D721Med (cell line): ENCODE measurements at regions not wholly inside any gene's neighbourhood (a gene's known extent, or its start where the extent isn't known, plus 50 kb on each side); places are given as distances from the start of the nearest gene placed in this dataset.

Source experiments
- DNase-seq: peaks from one replicate; pipeline ENCODE4 v3.0.0; 2011; ENCODE audit warnings: low spot score; ENCODE audit not compliant: insufficient read length
- FAIRE-seq: peaks from 2 replicates; lab custom pipeline; 2011; peaks lifted over from hg19 to GRCh38; lab: Jason Lieb, UNC
- TF ChIP-seq, protein P1 (sequence below): IDR thresholded peaks from 2 replicates; pipeline ENCODE4 v1.5.1; 2012; ENCODE audit warnings: mild to moderate bottlenecking, control low read depth; ENCODE audit not compliant: insufficient read depth; ENCODE audit errors: missing control alignments

GRCh38 chr14:55805250-55805649 lies 225.2 kb downstream of the KTN1 start:
- TF ChIP-seq, protein P1, sequence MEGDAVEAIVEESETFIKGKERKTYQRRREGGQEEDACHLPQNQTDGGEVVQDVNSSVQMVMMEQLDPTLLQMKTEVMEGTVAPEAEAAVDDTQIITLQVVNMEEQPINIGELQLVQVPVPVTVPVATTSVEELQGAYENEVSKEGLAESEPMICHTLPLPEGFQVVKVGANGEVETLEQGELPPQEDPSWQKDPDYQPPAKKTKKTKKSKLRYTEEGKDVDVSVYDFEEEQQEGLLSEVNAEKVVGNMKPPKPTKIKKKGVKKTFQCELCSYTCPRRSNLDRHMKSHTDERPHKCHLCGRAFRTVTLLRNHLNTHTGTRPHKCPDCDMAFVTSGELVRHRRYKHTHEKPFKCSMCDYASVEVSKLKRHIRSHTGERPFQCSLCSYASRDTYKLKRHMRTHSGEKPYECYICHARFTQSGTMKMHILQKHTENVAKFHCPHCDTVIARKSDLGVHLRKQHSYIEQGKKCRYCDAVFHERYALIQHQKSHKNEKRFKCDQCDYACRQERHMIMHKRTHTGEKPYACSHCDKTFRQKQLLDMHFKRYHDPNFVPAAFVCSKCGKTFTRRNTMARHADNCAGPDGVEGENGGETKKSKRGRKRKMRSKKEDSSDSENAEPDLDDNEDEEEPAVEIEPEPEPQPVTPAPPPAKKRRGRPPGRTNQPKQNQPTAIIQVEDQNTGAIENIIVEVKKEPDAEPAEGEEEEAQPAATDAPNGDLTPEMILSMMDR: no peak
- DNase-seq (no peak), FAIRE-seq (no peak)

DNA sequence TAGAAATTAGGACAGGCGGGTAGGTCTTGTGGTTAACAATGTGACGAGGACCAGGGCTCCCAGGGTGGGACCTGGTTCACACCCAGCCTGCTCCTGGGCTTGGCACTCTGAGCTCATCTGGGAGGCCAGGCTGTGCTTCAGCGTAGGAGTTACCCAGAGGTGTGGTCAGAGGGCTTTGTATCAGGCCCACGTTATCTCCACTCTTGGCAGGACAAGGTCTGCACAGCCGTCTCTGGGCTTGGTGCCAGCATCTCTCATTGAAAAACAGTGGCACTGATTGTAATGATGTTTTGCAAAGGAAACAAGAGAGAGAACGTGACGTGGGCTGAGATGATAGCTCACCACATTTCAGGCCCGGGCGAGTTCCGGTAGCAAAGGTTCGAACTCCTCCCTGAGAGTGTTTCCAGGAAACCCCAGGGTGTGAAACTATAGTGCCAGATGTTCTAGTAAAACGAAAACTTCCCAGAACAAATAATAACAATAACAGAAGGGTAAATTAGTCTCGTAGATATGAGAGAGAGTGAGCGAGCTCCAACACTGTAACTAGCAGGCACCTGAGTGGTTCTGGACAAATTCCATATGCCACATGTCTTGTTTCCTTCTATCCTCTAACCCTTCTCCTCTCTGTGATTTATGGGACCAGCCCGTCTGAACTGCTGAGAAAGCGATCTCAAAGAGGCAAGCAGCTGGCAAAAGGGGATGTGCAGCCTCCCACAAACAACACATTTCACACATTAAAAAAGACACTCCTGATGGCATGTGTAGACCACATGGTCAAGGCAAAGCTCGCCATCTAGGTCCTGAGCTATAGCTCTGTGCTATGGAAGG lies 227.3 kb downstream of the KTN1 start:
- FAIRE-seq (no peak), DNase-seq (no peak)
- TF ChIP-seq, protein P1: no peak

DNA sequence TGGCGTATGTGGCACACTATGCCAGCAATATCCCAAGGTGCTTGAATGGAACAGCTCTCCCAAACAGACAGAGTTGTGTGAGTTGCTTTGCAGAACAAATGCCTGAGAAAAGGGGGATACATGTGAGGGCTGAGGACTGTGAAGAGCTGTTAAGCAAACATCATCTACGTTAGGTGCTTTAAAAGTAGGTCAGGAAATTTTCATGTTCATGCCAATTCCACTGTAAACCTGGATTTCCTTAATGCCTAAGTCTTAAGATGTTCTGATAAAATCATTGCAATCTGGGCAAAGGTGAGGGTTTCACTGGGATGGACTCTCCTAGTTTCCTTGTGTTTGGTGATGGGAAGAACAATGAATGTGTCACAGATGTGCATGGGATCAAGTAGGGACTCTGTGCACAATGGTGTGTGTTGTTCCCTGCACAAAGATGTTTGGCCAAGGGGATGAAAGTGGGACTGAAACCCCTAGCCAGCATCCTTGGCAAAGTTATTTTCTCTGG lies 227.9 kb downstream of the KTN1 start:
- FAIRE-seq: no peak
- TF ChIP-seq, protein P1: no peak
- DNase-seq: no peak

GRCh38 chr14:55813630-55814029 lies 233.6 kb downstream of the KTN1 start:
- FAIRE-seq (no peak), DNase-seq (no peak)
- TF ChIP-seq, protein P1: no peak

DNA sequence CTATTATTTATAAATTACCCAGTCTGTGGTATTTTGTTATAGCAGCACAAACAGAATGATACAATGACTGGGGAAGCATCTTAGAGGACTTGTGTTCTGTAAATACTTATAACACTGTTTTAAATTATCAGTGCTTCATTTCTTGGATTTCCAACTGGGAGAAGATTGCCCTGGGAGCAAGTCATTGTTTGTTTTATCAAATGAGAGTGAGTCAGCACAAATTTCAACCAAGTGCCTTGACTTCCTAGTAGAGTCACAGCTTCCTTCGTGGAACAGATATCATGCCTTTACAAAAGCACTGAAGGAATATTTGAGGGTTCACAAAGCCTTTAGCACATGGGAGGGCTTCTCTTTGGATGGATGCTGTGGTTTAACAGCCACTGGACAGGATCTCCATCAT lies 234.1 kb downstream of the KTN1 start:
- TF ChIP-seq, protein P1: no peak
- no peak for DNase-seq
- FAIRE-seq: no peak

GRCh38 chr14:55814873-55815272 lies 234.9 kb downstream of the KTN1 start:
- no peak for DNase-seq
- no peak for FAIRE-seq
- TF ChIP-seq, protein P1: no peak

GRCh38 chr14:55816225-55816624 lies 236.2 kb downstream of the KTN1 start:
- FAIRE-seq (no peak), DNase-seq (no peak)
- TF ChIP-seq, protein P1: no peak
